ENCODE measurements at regions not wholly inside any gene's neighbourhood (a gene's known extent, or its start where the extent isn't known, plus 50 kb on each side); places are given as distances from the start of the nearest gene placed in this dataset.

- intact Hi-C loops (cut with micrococcal nuclease), result no loop called here
- no peak overlapping the region for H3K4me3 Mint-ChIP-seq
- DNase-seq, result no peak
- H3K36me3 Mint-ChIP-seq (ENCODE audit: low read depth), result no peaks in the 10 kb centered on the region
- no peaks in the 10 kb centered on the region for H3K9me3 Mint-ChIP-seq
- no peak overlapping the region for H3K27ac Mint-ChIP-seq
- no peaks in the 10 kb centered on the region for H3K4me1 Mint-ChIP-seq (ENCODE audit: low read depth)
- CTCF ChIA-PET, result interaction anchor here (0.7 kb wide), 1 partner anchor 94 kb away, joined by 3 read pairs; no protein-coding TSS in a partner anchor
- no peaks in the 10 kb centered on the region for H3K27me3 Mint-ChIP-seq (ENCODE audit: low read depth)
Observed at GRCh38 chrY:7771771-7772170, 860.2 kb upstream of the AMELY start.

- Mint-ChIP-seq H3K27ac (no peak overlapping the region), H3K4me1 (ENCODE audit: low read depth) (no peaks in the 10 kb centered on the region), H3K9me3 (no peaks in the 10 kb centered on the region), H3K27me3 (ENCODE audit: low read depth) (no peaks in the 10 kb centered on the region), H3K4me3 (no peak overlapping the region), H3K36me3 (ENCODE audit: low read depth) (no peaks in the 10 kb centered on the region)
- intact Hi-C loops (cut with micrococcal nuclease), result no loop called here
- DNase-seq, result no peak
- CTCF ChIA-PET, result no interaction called here
Observed at GRCh38 chrY:7769790-7770375, 858.3 kb upstream of the AMELY start.

- H3K9me3 Mint-ChIP-seq, result no peaks in the 10 kb centered on the region
- H3K4me3 Mint-ChIP-seq, result no peak overlapping the region
- no peaks in the 10 kb centered on the region for H3K4me1 Mint-ChIP-seq (ENCODE audit: low read depth)
- no peak for DNase-seq
- H3K27me3 Mint-ChIP-seq (ENCODE audit: low read depth), result no peaks in the 10 kb centered on the region
- intact Hi-C loops (cut with micrococcal nuclease), result no loop called here
- no peaks in the 10 kb centered on the region for H3K36me3 Mint-ChIP-seq (ENCODE audit: low read depth)
- CTCF ChIA-PET, result no interaction called here
- H3K27ac Mint-ChIP-seq, result no peak overlapping the region
Observed at GRCh38 chrY:7768901-7769300, 857.3 kb upstream of the AMELY start.

- no peaks in the 10 kb centered on the region for H3K36me3 Mint-ChIP-seq (ENCODE audit: low read depth)
- CTCF ChIA-PET, result no interaction called here
- H3K9me3 Mint-ChIP-seq, result no peaks in the 10 kb centered on the region
- H3K27ac Mint-ChIP-seq, result no peak overlapping the region
- no peaks in the 10 kb centered on the region for H3K4me1 Mint-ChIP-seq (ENCODE audit: low read depth)
- intact Hi-C loops (cut with micrococcal nuclease), result no loop called here
- H3K27me3 Mint-ChIP-seq (ENCODE audit: low read depth), result no peaks in the 10 kb centered on the region
- no peak overlapping the region for H3K4me3 Mint-ChIP-seq
- DNase-seq, result no peak
Observed at GRCh38 chrY:7753711-7754110, 842.2 kb upstream of the AMELY start.

- DNase-seq, result no peak
- Mint-ChIP-seq H3K9me3 (no peaks in the 10 kb centered on the region), H3K27me3 (ENCODE audit: low read depth) (peaks cover 6% of the 10 kb centered on the region), H3K4me3 (no peak overlapping the region), H3K36me3 (ENCODE audit: low read depth) (no peaks in the 10 kb centered on the region), H3K27ac (no peak overlapping the region), H3K4me1 (ENCODE audit: low read depth) (no peaks in the 10 kb centered on the region)
- CTCF ChIA-PET, result no interaction called here
- intact Hi-C loops (cut with micrococcal nuclease), result no loop called here
Observed at GRCh38 chrY:7746781-7747180, 835.2 kb upstream of the AMELY start.

GRCh38 chrY:7745581-7745901 lies 834.0 kb upstream of the AMELY start:
- CTCF ChIA-PET, result no interaction called here
- H3K27ac Mint-ChIP-seq, result no peak overlapping the region
- no peaks in the 10 kb centered on the region for H3K36me3 Mint-ChIP-seq (ENCODE audit: low read depth)
- intact Hi-C loops (cut with micrococcal nuclease), result no loop called here
- peaks cover 6% of the 10 kb centered on the region for H3K27me3 Mint-ChIP-seq (ENCODE audit: low read depth)
- DNase-seq, result no peak
- H3K4me1 Mint-ChIP-seq (ENCODE audit: low read depth), result no peaks in the 10 kb centered on the region
- no peaks in the 10 kb centered on the region for H3K9me3 Mint-ChIP-seq
- no peak overlapping the region for H3K4me3 Mint-ChIP-seq

GRCh38 chrY:7744691-7745580 lies 833.4 kb upstream of the AMELY start:
- intact Hi-C loops (cut with micrococcal nuclease), result no loop called here

GRCh38 chrY:7736847-7737365 lies 825.4 kb upstream of the AMELY start:
- DNase-seq, result no peak
- Mint-ChIP-seq H3K27ac (no peak overlapping the region), H3K27me3 (ENCODE audit: low read depth) (no peaks in the 10 kb centered on the region), H3K9me3 (no peaks in the 10 kb centered on the region), H3K4me3 (no peak overlapping the region), H3K4me1 (ENCODE audit: low read depth) (no peaks in the 10 kb centered on the region), H3K36me3 (ENCODE audit: low read depth) (no peaks in the 10 kb centered on the region)
- CTCF ChIA-PET, result no interaction called here
- intact Hi-C loops (cut with micrococcal nuclease), result no loop called here

More at GRCh38 chrY:7744691-7745580, 833.4 kb upstream of the AMELY start:
- H3K4me1 Mint-ChIP-seq (ENCODE audit: low read depth), result no peaks in the 10 kb centered on the region
- peaks cover 6% of the 10 kb centered on the region for H3K27me3 Mint-ChIP-seq (ENCODE audit: low read depth)
- H3K36me3 Mint-ChIP-seq (ENCODE audit: low read depth), result no peaks in the 10 kb centered on the region
- CTCF ChIA-PET, result no interaction called here
- no peak for DNase-seq
- no peak overlapping the region for H3K27ac Mint-ChIP-seq
- H3K4me3 Mint-ChIP-seq, result no peak overlapping the region
- no peaks in the 10 kb centered on the region for H3K9me3 Mint-ChIP-seq

- Mint-ChIP-seq H3K36me3 (ENCODE audit: low read depth) (no peaks in the 10 kb centered on the region), H3K27ac (no peak overlapping the region), H3K27me3 (ENCODE audit: low read depth) (no peaks in the 10 kb centered on the region), H3K4me1 (ENCODE audit: low read depth) (peaks cover 10% of the 10 kb centered on the region), H3K9me3 (no peaks in the 10 kb centered on the region), H3K4me3 (no peak overlapping the region)
- intact Hi-C loops (cut with micrococcal nuclease), result no loop called here
- no peak for DNase-seq
- CTCF ChIA-PET, result no interaction called here
Observed at GRCh38 chrY:7731651-7732050, 820.1 kb upstream of the AMELY start.

GRCh38 chrY:7730664-7731063 lies 819.1 kb upstream of the AMELY start:
- intact Hi-C loops (cut with micrococcal nuclease), result no loop called here
- Mint-ChIP-seq H3K4me1 (ENCODE audit: low read depth) (peaks cover 10% of the 10 kb centered on the region), H3K4me3 (no peak overlapping the region), H3K36me3 (ENCODE audit: low read depth) (no peaks in the 10 kb centered on the region), H3K27ac (no peak overlapping the region), H3K27me3 (ENCODE audit: low read depth) (no peaks in the 10 kb centered on the region), H3K9me3 (no peaks in the 10 kb centered on the region)
- peak; percentile 6 for DNase-seq
- CTCF ChIA-PET, result no interaction called here

- Mint-ChIP-seq H3K4me3 (no peak overlapping the region), H3K27me3 (ENCODE audit: low read depth) (no peaks in the 10 kb centered on the region), H3K4me1 (ENCODE audit: low read depth) (peaks cover 10% of the 10 kb centered on the region), H3K27ac (no peak overlapping the region), H3K9me3 (no peaks in the 10 kb centered on the region), H3K36me3 (ENCODE audit: low read depth) (no peaks in the 10 kb centered on the region)
- DNase-seq, result no peak
- CTCF ChIA-PET, result no interaction called here
- intact Hi-C loops (cut with micrococcal nuclease), result no loop called here
Observed at GRCh38 chrY:7730071-7730470, 818.5 kb upstream of the AMELY start.

- H3K27ac Mint-ChIP-seq, result peak overlapping the region; percentile 56
- no peaks in the 10 kb centered on the region for H3K9me3 Mint-ChIP-seq
- H3K27me3 Mint-ChIP-seq (ENCODE audit: low read depth), result no peaks in the 10 kb centered on the region
- intact Hi-C loops (cut with micrococcal nuclease), result no loop called here
- CTCF ChIA-PET, result no interaction called here
- peaks cover 10% of the 10 kb centered on the region for H3K4me1 Mint-ChIP-seq (ENCODE audit: low read depth)
- no peak overlapping the region for H3K4me3 Mint-ChIP-seq
- H3K36me3 Mint-ChIP-seq (ENCODE audit: low read depth), result no peaks in the 10 kb centered on the region
- peak; percentile 23 for DNase-seq
Observed at GRCh38 chrY:7729318-7730011, 817.9 kb upstream of the AMELY start.

GRCh38 chrY:7728935-7729317 lies 817.4 kb upstream of the AMELY start:
- DNase-seq, result peak; percentile 58
- no peaks in the 10 kb centered on the region for H3K27me3 Mint-ChIP-seq (ENCODE audit: low read depth)

More at GRCh38 chrY:7728935-7729317, 817.4 kb upstream of the AMELY start:
- H3K4me1 Mint-ChIP-seq (ENCODE audit: low read depth), result peaks cover 14% of the 10 kb centered on the region
- no peaks in the 10 kb centered on the region for H3K36me3 Mint-ChIP-seq (ENCODE audit: low read depth)
- intact Hi-C loops (cut with micrococcal nuclease), result no loop called here
- CTCF ChIA-PET, result no interaction called here
- no peaks in the 10 kb centered on the region for H3K9me3 Mint-ChIP-seq
- no peak overlapping the region for H3K4me3 Mint-ChIP-seq
- peak overlapping the region; percentile 56 for H3K27ac Mint-ChIP-seq
